Stimulated activated CD4-positive, alpha-beta T cell treated with anti-CD3 and anti-CD28 coated beads, TNF-alpha, amount 100 ng/mL, for 48 hours (primary cell): ENCODE measurements at regions not wholly inside any gene's neighbourhood (a gene's known extent, or its start where the extent isn't known, plus 50 kb on each side); places are given as distances from the start of the nearest gene placed in this dataset.

Experiments used
- DNase-seq, 3 donors: peaks; one replicate each; pipeline ENCODE4 v3.0.0-alpha.2; 2020; ENCODE audit warnings: low read depth in 3 of 3

DNA sequence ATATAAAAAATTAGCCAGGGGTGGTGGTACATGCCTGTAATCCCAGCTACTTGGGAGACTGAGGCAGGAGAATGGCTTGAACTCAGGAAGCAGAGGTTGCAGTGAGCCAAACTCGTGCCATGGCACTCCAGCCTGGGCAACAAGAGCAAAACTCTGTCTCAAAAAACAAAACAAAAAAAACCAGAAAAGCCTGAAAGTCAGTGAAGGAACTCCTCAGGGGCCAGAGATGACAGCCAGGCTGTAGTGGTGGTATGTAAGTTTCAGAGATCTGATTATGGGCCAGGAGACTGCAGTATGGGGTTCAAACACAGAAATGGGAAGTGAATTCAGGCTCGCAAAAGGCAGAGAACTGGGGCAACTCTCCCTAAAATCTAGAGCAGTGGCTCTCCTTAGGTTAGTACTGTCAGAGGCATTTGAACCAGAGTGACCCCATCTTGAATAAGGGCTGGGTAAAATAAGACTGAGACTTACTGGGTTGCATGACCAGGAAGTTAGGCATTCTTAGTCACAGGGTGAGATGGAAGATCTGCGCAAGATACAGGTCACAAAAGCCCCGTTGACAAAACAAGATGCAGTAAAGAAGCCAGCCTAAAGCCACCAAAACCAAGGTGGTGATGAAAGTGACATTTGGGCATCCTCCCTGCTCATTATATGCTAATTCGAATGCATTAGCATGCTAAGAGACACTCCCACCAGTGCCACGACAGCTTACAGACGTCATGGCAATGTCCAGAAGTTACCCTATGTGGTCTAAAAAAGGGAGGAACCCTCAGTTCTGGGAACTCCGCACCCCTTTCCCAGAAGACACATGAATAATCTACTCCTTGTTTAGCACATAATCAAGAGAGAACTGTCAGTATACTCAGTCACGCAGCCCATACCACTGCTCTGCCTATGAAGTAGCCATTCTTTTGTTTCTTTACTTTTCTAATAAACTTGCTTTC lies 120.2 kb upstream of the XYLT1 start:
- peak; percentile 36 to 39 (median 39) for DNase-seq

DNA sequence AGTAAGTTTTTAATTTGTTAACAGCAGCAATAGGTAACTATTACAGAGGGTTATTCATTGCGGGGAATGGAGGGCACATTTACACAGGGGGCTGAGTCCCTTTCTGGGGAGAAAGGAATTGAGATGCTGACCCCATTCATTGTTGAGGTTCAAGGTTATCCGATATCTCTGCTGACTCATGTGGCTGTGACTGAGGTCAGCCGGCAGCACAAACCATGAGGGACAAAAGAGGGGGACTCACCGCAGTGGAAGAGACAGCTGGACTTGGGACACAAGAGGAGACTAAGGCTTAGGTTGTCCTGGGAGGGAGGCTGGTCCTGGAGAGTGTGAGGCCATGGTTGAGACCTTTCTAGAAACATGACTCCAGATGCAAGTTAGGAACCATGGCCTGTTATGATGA lies 119.1 kb upstream of the XYLT1 start:
- no peak for DNase-seq

DNA sequence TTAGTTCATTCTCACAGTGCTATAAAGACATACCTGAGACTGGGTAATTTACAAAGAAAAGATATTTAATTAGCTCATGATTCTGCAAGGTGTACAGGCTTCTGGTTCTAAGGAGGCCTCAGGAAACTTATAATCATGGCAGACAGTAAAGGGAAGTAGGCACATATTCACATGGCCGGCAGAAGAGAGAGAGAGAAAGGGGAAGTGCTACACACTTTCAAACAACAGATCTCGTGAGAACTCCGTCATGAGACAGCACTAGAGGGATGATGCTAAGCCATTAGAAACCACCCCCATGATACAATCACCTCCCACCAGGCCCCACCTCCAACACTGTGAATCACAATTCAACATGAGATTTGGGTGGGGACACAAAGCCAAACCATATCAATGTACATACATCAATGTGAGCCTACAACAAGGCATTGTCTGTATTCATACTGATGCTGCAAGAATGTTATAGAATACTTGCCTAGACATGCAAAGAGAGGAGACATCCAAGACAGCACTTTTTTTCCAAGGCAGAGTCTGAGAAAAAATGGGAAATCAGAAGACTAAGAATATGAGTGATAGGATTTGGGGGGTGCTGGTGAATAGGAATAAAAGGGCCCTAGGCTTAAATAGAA lies 114.8 kb upstream of the XYLT1 start:
- DNase-seq = no peak

GRCh38 chr16:17578981-17579874 lies 108.5 kb upstream of the XYLT1 start:
- peak; percentile 14 to 51 (median 37) for DNase-seq

GRCh38 chr16:17574256-17574655 lies 103.5 kb upstream of the XYLT1 start:
- DNase-seq = no peak

DNA sequence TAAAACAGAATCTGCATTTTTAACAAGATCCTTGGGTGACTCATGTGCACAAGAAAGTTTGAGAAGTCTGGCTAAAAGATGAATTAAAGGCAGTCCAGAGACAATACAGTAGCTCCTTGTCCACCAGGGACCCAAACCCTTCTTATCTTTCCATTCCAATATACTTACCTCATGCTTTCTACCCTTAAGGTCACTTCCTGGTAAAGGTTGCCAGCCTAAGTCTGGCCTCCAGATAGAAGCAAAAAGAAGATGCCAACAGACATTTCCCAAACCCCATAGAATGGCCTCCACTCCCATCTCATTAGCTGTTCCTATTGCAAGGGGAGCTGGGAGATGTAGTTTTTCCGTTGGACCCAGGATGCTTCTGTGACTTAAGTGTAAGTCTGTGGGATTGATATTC lies 101.4 kb upstream of the XYLT1 start:
- no peak for DNase-seq

DNA sequence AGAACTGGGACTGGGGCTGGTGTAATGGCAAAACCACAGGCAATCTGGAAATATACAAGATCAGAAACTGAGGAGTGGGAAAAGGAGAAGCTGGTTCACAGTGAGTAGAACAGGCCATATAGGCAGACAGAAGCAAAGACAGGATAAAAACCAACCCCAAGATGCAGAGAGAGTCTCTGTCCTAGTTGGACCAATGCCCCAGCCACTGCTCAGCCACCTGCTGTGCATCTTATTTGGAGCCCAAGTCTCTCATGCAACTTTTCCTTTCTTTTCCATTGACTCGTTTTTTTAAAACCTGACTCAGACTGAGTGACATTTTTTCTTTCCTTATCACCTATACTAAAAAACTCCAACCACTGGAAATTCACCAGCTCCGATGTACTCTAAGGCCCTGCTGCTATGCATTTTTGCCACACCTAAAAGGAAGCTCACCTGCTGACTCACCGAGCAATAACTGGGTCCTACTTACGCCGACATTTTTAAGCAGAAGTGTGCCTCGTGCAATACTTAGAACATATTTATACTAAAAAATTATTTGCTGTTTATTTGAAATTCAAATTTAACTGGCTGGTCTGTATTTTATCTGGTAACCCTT lies 100.8 kb upstream of the XYLT1 start:
- no peak for DNase-seq

DNA sequence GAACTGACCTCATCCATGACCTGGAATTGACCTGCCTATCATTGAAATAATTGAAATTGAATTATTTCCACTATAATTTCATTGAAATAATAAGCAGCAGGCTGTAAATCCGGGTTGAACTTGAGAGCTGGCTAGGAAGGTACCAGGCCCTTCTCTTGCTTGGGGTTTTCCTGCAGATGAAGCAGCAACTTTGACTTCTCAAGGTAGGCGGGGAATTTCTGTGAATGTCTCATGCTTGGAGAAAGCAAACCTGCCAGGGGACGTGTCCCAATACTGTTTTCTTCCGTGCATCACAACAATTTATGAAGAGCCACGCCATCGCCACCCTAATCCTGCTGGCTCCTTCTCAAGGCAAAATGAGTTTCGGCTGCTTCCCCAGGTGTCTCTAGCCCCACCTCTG lies 97.5 kb upstream of the XYLT1 start:
- DNase-seq = no peak

DNA sequence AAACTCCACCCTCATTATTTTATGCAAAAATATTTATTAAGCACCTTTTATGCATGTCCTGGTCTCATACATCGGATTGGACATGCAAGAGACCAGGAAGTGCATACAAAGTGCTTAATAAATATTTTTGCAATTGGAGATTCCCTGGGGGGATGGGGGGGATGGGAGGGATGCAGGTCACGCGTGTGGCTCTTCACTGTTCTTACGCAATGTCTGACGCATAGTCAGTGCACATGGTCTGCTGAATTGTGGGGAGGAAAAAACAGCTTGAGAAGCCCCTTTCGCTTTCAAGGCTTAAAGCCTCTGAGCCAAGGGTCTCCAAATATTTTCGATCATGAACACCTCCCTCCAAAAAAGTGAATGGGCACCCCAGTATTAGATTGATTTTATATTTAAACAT lies 96.7 kb upstream of the XYLT1 start:
- DNase-seq = no peak

- no peak for DNase-seq
Measured at GRCh38 chr16:17566656-17567450, 96.1 kb upstream of the XYLT1 start.

- no peak for DNase-seq
Measured at GRCh38 chr16:17566075-17566474, 95.3 kb upstream of the XYLT1 start.

DNA sequence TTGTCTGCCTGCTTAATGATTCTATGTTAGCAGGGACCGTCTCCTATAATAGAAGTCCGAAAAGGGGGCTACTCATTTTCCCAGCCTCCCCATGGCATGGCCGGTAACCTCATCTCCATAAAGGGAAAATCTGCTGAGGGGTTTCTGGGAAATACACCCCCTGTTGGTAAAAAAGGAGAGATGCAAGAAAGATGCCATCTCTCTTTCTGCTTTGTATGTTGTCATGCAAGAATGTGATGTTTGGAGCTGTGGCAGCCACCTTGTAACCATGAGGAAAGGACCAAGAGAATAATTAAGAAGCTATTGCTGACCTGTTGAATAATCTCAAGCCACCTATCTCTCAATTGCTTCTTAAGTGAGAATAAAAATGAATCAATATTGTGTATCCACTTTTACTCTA lies 94.8 kb upstream of the XYLT1 start:
- DNase-seq = no peak

GRCh38 chr16:17564856-17565255 lies 94.1 kb upstream of the XYLT1 start:
- DNase-seq = no peak

DNA sequence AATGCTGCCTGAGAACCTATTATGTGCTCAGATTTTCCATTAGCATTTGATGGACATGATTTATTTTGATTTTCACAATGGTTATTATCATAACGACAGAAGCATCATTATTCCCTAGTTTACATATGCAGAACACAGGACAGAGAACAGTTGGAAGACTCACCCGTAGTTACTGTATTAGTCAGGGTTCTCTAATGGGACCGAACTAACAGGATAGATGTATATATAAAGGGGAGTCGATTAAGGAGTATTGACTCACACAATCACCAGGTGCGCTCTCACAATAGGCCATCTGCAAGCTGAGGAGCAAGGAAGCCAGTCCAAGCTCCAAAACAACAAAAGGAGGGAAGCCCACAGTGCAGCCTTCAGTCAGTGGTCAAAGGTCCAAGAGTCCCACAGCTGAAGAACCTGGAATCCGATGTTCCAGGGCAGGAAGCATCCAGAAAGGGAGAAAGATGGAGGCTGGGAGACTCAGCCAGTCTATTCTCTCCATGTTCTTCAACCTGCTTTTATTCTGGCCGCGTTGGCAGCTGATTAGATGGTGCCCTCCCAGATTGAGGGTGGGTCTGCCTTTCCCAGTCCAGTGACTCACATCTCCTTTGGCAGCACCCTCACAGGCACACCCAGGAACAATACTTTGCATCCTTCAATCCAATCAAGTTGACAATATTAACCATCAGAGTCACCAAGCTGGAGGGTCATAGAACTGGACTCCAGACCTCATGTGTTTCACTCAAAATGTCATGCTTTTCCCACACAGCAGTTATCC lies 92.7 kb upstream of the XYLT1 start:
- no peak for DNase-seq

- no peak for DNase-seq
Measured at GRCh38 chr16:17561056-17561455, 90.3 kb upstream of the XYLT1 start.

DNA sequence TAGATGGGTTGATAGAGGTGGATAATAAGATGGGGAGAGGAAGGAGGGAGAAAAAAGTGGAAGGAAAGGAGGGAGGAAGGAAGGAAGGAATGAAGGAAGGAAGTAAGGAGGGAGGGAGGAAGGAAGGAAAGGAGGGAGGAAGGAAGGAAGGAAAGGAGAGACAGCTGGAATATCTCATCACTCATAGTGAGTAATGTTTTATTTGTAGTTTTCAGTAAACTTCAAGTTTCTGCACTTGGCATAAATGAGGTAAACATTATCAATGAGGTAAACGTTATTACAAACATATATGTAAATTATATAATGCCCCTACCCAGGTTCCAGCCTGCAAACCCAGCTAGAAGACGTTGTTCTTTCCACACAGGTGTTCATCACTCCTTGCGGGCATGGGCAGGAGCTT lies 89.8 kb upstream of the XYLT1 start:
- DNase-seq = no peak

- no peak for DNase-seq
Measured at GRCh38 chr16:17559394-17559793, 88.6 kb upstream of the XYLT1 start.

DNA sequence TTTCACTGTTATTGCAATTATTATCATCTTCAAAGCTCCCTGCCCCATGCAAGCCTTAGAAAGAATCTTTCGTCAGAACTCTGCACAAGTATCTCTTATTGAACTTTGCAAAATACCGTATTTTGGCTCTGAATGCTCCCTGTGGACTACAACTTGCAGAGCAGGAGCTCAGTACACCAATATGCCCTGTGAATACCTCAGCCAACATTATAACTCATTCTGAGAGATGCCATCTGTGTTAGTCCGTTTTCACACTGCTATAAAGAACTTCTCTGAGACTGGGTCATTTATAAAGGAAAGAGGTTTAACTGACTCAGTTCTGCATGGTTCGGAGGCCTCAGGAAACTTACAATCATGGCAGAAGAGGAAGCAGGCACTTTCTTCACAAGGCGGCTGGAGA lies 87.2 kb upstream of the XYLT1 start:
- DNase-seq = no peak

DNA sequence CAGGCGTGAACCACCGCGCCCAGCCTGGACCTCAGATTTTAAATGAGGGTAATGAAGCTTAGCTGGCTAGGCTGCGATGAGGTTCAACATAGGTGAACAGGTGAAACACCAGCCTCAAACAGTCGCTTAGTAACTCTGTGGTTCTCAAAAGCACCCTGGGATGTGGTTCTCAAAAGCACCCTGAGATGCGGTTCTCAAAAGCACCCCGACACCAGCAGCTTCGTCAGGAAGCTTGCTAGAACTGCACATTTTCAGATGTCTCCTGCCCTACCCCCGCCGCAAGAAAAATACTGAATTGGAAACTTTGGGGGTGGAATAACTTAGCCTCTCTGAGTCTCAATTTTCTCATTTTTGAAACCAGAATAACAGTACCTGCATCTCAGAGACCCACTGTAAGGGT lies 86.7 kb upstream of the XYLT1 start:
- no peak for DNase-seq
